ENCODE measurements at regions not wholly inside any gene's neighbourhood (a gene's known extent, or its start where the extent isn't known, plus 50 kb on each side); places are given as distances from the start of the nearest gene placed in this dataset.

GRCh38 chr2:196284866-196285557 is 113.6 kb upstream of the STK17B start:
- TF ChIP-seq, protein P1, sequence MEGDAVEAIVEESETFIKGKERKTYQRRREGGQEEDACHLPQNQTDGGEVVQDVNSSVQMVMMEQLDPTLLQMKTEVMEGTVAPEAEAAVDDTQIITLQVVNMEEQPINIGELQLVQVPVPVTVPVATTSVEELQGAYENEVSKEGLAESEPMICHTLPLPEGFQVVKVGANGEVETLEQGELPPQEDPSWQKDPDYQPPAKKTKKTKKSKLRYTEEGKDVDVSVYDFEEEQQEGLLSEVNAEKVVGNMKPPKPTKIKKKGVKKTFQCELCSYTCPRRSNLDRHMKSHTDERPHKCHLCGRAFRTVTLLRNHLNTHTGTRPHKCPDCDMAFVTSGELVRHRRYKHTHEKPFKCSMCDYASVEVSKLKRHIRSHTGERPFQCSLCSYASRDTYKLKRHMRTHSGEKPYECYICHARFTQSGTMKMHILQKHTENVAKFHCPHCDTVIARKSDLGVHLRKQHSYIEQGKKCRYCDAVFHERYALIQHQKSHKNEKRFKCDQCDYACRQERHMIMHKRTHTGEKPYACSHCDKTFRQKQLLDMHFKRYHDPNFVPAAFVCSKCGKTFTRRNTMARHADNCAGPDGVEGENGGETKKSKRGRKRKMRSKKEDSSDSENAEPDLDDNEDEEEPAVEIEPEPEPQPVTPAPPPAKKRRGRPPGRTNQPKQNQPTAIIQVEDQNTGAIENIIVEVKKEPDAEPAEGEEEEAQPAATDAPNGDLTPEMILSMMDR (IDR thresholded peaks at IDR 0.05; ENCODE audit: low read depth, low read length, poor library complexity, severe bottlenecking): no peak
- TF ChIP-seq EZH2phosphoT487 (IDR thresholded peaks at IDR 0.05; ENCODE audit: borderline replicate concordance, low read length): no peak

All from DOHH2 (cell line).